ENCODE measurements at regions not wholly inside any gene's neighbourhood (a gene's known extent, or its start where the extent isn't known, plus 50 kb on each side); places are given as distances from the start of the nearest gene placed in this dataset.

GRCh38 chr11:25983280-25983679 is 348.6 kb upstream of the ANO3 start:
- TF ChIP-seq CTCF (IDR thresholded peaks at IDR 0.05) = no peak
- no peak for TF ChIP-seq POLR2A (IDR thresholded peaks at IDR 0.05)

All from vagina (tissue), 2 donors.